Mucosa of rectum (tissue), 2 donors: ENCODE measurements at regions not wholly inside any gene's neighbourhood (a gene's known extent, or its start where the extent isn't known, plus 50 kb on each side); places are given as distances from the start of the nearest gene placed in this dataset.

ENCODE experiments used
- H3K27ac ChIP-seq, 2 donors: one replicate each; pipeline ENCODE4 v1.7.0; 2013; ENCODE audit warnings: inconsistent platforms in 2 of 2, low read depth in 2 of 2, low read length in 2 of 2
- H3K27me3 ChIP-seq, 2 donors: one replicate each; pipeline ENCODE4 v1.7.0; 2013; ENCODE audit warnings: low read length in 2 of 2; ENCODE audit not compliant: control insufficient read depth in 2 of 2, insufficient read depth in 2 of 2
- H3K36me3 ChIP-seq, 2 donors: one replicate each; pipeline ENCODE4 v1.7.0; 2013; ENCODE audit warnings: low read length in 2 of 2; ENCODE audit not compliant: control insufficient read depth in 2 of 2, insufficient read depth in 2 of 2
- H3K4me1 ChIP-seq, 2 donors: one replicate each; pipeline ENCODE4 v1.7.0; 2013; ENCODE audit warnings: low read length in 2 of 2, mild to moderate bottlenecking in 1 of 2; ENCODE audit not compliant: control insufficient read depth in 2 of 2, insufficient read depth in 2 of 2
- H3K4me3 ChIP-seq, 2 donors: one replicate each; pipeline ENCODE4 v1.7.0; 2013; ENCODE audit warnings: low read length in 2 of 2
- H3K9ac ChIP-seq, 2 donors: one replicate each; pipeline ENCODE4 v1.7.0; 2013; ENCODE audit warnings: low read length in 2 of 2, low read depth in 1 of 2, mild to moderate bottlenecking in 1 of 2
- H3K9me3 ChIP-seq, 2 donors: one replicate each; pipeline ENCODE4 v1.7.0; 2013; ENCODE audit warnings: low read length in 2 of 2; ENCODE audit not compliant: control insufficient read depth in 2 of 2
- donor health status: healthy.
- donor health status: Normal muscosa, but diverticular disease.

GRCh38 chr21:28233536-28234220 lies 759.0 kb downstream of the LTN1 start:
- no peak overlapping the region for H3K27ac ChIP-seq
- no peak overlapping the region for H3K9ac ChIP-seq
- no peaks in the 10 kb centered on the region for H3K9me3 ChIP-seq
- no peaks in the 10 kb centered on the region for H3K27me3 ChIP-seq
- no peaks in the 10 kb centered on the region for H3K4me1 ChIP-seq
- H3K4me3 ChIP-seq = no peak overlapping the region
- H3K36me3 ChIP-seq = no peaks in the 10 kb centered on the region

GRCh38 chr21:28230559-28230958 lies 762.1 kb downstream of the LTN1 start:
- no peaks in the 10 kb centered on the region for H3K27me3 ChIP-seq
- no peaks in the 10 kb centered on the region for H3K36me3 ChIP-seq
- no peak overlapping the region for H3K4me3 ChIP-seq
- H3K27ac ChIP-seq = no peak overlapping the region
- H3K9me3 ChIP-seq = no peaks in the 10 kb centered on the region
- no peak overlapping the region for H3K9ac ChIP-seq
- no peaks in the 10 kb centered on the region for H3K4me1 ChIP-seq

GRCh38 chr21:28229814-28230213 lies 762.9 kb downstream of the LTN1 start:
- Histone ChIP-seq H3K27ac (no peak overlapping the region), H3K9me3 (no peaks in the 10 kb centered on the region)

GRCh38 chr21:28228636-28228995 lies 764.1 kb downstream of the LTN1 start:
- Histone ChIP-seq H3K27ac (no peak overlapping the region), H3K4me1 (no peaks in the 10 kb centered on the region), H3K27me3 (no peaks in the 10 kb centered on the region), H3K9ac (no peak overlapping the region), H3K36me3 (no peaks in the 10 kb centered on the region), H3K9me3 (no peaks in the 10 kb centered on the region), H3K4me3 (no peak overlapping the region)

More at GRCh38 chr21:28229814-28230213, 762.9 kb downstream of the LTN1 start:
- no peaks in the 10 kb centered on the region for H3K27me3 ChIP-seq
- H3K4me1 ChIP-seq = no peaks in the 10 kb centered on the region
- H3K36me3 ChIP-seq = no peaks in the 10 kb centered on the region
- no peak overlapping the region for H3K4me3 ChIP-seq
- no peak overlapping the region for H3K9ac ChIP-seq

- Histone ChIP-seq H3K9me3 (no peaks in the 10 kb centered on the region), H3K36me3 (no peaks in the 10 kb centered on the region), H3K9ac (no peak overlapping the region), H3K27me3 (no peaks in the 10 kb centered on the region), H3K4me3 (no peak overlapping the region), H3K27ac (no peak overlapping the region), H3K4me1 (no peaks in the 10 kb centered on the region)
Observed at GRCh38 chr21:28227881-28228635, 764.6 kb downstream of the LTN1 start.

GRCh38 chr21:28226563-28226962 lies 766.1 kb downstream of the LTN1 start:
- Histone ChIP-seq H3K27ac (no peak overlapping the region), H3K4me3 (no peak overlapping the region), H3K36me3 (no peaks in the 10 kb centered on the region), H3K9me3 (no peaks in the 10 kb centered on the region), H3K4me1 (no peaks in the 10 kb centered on the region), H3K27me3 (no peaks in the 10 kb centered on the region), H3K9ac (no peak overlapping the region)

- H3K9ac ChIP-seq = no peak overlapping the region
- no peaks in the 10 kb centered on the region for H3K9me3 ChIP-seq
Observed at GRCh38 chr21:28224191-28224726, 768.4 kb downstream of the LTN1 start.

GRCh38 chr21:28221984-28222383 lies 770.7 kb downstream of the LTN1 start:
- Histone ChIP-seq H3K9me3 (no peaks in the 10 kb centered on the region), H3K36me3 (no peaks in the 10 kb centered on the region), H3K4me3 (no peak overlapping the region), H3K27ac (no peak overlapping the region), H3K9ac (no peak overlapping the region), H3K27me3 (no peaks in the 10 kb centered on the region), H3K4me1 (no peaks in the 10 kb centered on the region)

More at GRCh38 chr21:28224191-28224726, 768.4 kb downstream of the LTN1 start:
- Histone ChIP-seq H3K4me1 (no peaks in the 10 kb centered on the region), H3K27ac (no peak overlapping the region), H3K4me3 (no peak overlapping the region), H3K36me3 (no peaks in the 10 kb centered on the region), H3K27me3 (no peaks in the 10 kb centered on the region)

GRCh38 chr21:28220680-28221079 lies 772.0 kb downstream of the LTN1 start:
- H3K27me3 ChIP-seq = no peaks in the 10 kb centered on the region

GRCh38 chr21:28216976-28217523 lies 775.6 kb downstream of the LTN1 start:
- Histone ChIP-seq H3K27ac (no peak overlapping the region), H3K36me3 (no peaks in the 10 kb centered on the region), H3K4me1 (no peaks in the 10 kb centered on the region), H3K27me3 (no peaks in the 10 kb centered on the region), H3K9ac (no peak overlapping the region), H3K4me3 (no peak overlapping the region), H3K9me3 (no peaks in the 10 kb centered on the region)

More at GRCh38 chr21:28220680-28221079, 772.0 kb downstream of the LTN1 start:
- H3K4me1 ChIP-seq = no peaks in the 10 kb centered on the region
- H3K36me3 ChIP-seq = no peaks in the 10 kb centered on the region
- H3K27ac ChIP-seq = no peak overlapping the region
- no peak overlapping the region for H3K9ac ChIP-seq
- no peaks in the 10 kb centered on the region for H3K9me3 ChIP-seq
- H3K4me3 ChIP-seq = no peak overlapping the region
